GM18502 (cell line): ENCODE measurements at regions not wholly inside any gene's neighbourhood (a gene's known extent, or its start where the extent isn't known, plus 50 kb on each side); places are given as distances from the start of the nearest gene placed in this dataset.

Source experiments
- ATAC-seq: cut with Tn5 transposase; IDR thresholded peaks from one replicate; pipeline ENCODE4 v1.9.1; 2021; ENCODE audit warnings: mild to moderate bottlenecking; ENCODE audit not compliant: unreplicated experiment, poor library complexity

DNA sequence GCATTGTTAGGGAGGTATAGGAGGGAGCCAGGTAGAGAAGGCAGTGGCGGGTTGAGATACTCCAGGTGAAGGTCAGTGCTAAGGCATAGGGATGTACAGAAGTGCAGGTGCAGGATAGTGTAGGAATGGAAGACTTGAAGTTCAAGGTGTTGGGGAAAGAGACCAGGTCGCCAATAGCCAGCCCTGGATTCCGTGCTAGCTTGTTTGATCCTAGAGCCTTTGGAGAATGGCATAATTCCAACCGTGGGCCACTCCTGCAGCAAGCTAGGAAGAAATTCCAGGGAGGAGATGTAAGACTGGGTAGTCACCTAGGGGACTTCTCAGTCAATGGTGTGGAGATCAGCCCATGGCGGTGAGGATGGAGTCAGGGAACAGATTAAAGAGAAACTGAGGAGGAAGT is 272.7 kb downstream of the RPS24 start:
- ATAC-seq: no peak

DNA sequence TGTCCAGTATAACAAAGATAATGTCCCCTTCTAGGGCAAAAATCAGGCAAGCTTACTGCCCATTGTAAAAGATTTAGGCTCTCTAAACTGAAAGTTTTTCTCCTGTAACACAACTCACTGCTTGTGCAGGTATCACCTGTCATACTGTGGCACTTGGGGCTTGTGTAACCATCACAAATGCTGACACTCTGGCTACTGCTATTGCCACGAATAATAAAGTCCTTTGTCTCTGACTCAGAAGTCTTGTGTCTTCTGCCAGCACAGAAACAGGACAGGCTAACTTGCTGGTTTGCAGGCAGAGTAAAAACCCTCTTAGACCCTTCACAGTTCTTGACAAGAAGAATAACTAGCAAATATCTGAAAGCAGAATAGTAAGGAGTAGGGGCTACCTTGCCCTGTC is 273.9 kb downstream of the RPS24 start:
- ATAC-seq: no peak

DNA sequence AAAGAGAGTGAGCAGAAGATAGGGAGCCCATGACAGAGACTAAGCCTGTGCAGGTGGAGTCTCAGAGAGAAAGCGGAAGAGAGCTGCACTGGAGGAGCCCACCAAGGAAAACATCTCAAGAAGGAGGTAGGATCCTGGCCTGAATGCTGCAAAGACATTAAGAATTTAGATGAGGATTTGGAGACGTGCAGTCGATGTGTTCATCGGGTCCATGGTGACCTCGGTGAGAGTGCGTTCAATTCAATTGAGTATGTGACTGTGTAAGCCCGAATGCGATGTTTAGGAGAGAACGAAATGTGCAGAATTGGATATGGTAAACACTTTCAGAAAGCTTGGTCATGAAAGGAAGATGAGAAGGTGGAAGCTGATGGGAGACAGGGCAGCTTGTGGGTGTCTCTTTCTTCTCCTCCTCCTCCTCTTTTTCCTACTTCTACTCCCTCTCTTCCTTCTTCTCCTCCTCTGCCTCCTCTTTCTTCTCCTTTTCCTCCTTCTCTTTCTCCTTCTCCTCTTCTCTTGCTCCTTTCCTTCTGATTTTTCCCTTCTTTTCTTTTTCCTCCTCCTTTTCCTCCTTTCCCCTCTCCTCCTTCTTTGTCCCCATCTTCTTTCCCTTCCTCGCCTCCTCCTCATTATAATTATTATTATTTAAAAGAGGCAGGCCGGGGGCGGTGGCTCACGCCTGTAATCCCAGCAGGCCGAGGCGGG is 276.0 kb downstream of the RPS24 start:
- no peak for ATAC-seq

DNA sequence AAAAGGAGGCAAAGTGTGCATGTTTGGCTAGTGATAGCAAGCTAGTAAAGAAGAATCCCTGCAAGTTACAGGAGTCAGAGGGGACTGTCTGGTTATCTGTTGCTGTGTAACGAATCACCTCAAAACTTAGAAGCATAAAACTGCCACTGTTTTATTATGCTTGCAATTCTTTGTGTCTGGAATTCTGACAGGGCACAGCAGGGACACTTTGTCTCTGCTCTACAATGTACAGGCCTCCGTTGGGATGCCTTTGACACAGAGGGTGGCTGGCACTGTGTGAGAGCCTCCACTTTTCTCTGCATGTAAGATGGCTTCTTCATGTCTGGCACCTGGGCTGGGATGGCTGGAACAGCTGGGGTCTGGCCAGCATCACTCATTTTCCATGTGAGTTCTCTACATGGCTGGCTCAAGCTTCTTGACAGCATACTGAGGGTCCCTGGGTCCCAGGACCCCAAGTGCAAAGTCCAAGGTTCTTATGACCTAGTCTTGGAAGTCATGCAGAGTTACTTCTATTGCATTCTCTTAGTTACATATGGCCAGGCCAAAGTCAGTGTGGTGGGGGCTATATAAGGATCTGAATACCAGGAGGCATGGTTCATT is 276.9 kb downstream of the RPS24 start:
- no peak for ATAC-seq

DNA sequence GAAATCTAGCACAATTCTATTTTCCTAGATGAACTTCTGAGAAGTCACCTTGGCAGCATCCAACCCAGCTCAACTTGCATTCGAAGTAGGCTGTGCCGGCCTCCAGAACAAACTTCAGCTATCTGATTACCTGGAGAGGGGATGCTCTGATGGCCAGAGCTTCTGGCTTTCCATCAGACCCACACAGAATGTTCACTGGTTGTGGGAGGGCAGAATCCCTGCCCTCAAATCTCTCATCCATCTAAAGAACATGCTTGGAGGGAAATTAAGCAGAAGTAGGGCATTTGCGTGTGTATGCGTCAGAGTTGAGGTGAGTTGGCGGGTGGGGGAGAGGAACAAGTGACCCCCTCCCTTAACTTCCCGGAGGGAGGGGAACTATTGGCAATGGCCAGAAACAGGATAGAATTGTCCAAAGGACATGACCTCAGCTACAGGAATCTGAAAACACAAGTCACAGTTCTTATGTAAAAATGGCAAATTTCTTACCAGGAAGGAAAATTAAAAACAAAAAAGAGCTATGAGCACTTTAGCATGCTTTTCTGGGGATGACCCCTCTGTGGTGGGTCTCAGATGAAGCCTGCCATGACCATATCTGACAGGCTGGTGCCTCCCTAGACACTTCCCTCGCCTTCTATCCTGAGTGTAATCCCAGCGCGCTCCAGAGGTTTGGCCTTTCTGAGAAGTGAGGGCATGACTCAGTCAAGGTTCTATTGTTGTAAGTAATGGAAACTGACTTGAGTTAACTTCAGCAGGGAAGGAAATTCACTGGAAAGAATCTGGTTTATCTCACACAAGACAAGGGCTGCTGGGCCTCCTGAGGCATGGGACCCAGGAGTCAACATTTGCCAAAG is 278.8 kb downstream of the RPS24 start:
- ATAC-seq: no peak

DNA sequence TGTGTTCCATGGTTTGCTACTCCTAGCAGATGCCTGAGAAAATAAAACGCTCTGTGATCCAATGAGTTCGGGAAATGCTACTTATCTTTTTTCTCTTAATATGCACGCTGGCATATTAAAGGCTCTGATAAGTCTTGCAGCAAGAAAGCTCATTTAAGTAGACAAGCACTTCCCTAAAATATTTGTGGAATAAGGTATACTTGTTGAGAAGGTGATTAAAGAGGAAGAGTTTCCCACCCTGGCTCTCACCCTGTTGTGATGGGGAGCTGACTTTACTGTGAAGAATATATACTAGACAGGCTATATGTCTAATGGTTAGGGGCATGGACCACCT is 279.4 kb downstream of the RPS24 start:
- no peak for ATAC-seq

DNA sequence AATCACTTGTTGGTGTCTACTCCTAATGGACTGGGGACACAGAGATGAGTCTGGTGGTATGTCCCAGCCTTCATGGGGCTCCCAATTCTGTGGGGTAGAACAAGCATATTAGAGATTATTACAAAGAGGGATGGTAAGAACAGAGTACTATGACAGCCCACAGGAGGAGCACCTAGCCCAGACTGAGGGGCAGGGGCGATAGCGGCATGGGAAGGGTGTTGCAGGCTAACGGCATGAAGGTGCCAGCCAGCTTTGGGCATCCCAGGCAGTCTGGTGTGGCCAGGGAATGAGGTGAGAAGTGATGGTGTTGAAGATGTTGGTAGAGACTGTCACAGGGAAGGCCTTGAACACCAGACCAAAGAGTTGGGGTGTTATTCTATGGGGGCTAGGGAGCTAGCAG is 280.0 kb downstream of the RPS24 start:
- no peak for ATAC-seq

DNA sequence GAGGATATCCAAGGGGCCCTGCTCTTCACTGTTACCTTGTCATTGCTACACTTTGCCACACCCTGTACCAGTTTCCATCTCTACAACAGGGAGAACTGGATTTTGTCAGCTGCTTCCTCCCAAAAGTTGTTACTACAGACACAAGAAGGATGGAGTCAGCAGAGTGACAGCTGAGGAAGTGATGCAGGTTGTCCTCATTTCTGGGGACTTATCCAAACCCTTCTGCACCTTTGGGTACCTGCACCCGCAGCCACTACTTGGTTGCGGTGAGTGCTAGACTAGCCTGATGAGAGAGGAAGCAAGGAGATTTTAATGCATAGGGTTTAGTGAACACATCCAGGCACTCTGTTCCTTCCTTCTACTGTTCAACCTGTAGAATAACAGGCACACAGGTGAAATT is 281.0 kb downstream of the RPS24 start:
- no peak for ATAC-seq

DNA sequence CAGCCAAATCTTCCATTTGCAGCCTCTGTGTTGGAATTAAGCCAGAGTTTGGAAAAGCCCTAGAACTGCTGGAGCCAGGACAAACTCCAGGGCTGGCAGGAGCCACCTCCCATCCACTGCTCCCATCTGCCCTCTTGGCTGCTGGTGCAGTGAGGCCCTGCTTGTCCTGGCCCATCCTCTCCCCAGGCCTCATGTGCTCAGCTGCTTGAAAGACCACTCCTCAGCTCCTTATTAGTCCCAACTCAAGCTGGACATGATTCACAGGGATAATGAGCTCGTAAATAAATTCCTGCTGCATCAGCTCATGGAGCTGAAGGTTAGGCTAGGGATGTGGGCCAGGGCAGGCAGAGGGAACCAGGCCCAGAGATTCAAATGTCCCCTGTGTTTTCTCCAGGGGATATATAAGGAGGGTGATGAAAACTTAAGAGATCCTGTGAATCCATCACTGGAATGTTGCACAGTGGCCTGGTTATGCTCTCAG is 282.8 kb downstream of the RPS24 start:
- ATAC-seq: no peak

DNA sequence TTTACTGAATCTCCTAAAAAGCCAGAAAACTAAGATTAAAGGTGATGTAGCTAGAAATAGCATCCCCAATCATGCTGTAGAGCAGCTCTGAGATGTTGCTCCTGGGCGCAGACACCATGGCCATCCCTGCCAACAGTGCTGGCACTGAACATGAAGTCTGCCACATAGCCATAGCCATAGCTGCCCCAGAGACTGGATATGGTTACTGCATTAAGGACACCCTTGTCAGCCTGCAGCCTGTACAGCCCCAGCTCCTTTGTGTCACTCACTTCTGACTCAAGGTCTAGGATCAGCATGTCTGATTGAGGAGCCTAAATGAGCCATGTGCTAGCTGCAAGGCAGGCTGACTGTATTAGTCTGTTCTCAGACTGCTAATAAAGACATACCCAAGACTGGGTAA is 284.6 kb downstream of the RPS24 start:
- no peak for ATAC-seq

DNA sequence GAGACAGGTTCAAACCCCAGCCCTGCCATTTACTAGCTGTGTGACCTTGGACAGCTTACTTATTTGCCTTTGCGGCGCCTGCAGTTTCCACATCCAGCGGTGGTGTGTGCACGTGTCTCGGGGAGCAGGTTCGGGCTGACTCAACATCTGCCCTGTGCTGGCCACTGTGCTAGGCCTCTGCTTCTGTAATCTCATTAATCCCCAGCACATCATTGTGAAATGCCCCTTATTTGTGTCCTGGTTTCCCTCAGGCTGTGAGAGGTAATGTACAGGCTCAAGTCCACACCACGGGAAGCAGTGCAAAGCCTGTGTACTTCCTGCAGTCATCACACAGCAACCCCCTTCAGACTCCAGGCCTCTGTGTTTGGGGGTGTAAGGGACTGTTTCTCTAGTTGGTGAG is 285.7 kb downstream of the RPS24 start:
- ATAC-seq: no peak

DNA sequence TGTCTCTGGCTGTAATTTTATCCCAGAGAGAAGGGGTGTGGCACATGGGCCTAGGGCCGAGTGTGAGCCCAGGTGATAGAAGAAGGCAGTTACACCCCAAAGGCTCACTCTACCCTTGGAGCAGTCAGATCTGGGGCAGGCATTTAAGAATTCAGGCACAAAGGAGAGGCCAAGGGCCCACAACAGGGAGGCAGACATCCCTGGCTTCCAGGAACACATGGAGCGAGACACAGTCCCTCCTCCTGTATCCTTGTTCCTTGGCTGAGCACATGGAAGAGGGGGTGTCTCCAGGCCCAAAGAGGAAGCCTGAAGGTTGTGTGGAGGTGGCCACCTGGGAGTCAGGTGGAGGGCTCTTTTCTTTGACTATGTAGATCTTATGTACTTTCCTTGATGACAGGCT is 286.2 kb downstream of the RPS24 start:
- ATAC-seq: no peak

DNA sequence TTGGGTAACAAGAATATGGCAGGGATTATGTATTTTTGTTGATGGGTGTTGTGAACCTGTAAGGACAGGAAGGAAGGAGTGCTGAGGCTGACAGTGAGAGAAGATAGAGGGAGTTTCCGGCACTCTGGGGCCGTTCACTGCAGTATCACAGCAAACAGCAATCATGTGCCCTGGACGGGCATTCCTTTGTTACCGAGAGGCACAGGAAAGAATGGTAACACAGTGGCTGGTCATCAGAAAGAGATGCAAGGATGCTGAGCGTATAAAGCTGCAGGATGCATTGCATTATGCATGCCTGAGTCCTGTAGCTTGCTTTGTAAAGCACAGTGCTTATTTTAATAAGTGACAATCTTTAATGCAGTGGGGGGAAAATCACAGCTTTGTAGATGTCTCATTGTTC is 286.8 kb downstream of the RPS24 start:
- ATAC-seq: no peak

DNA sequence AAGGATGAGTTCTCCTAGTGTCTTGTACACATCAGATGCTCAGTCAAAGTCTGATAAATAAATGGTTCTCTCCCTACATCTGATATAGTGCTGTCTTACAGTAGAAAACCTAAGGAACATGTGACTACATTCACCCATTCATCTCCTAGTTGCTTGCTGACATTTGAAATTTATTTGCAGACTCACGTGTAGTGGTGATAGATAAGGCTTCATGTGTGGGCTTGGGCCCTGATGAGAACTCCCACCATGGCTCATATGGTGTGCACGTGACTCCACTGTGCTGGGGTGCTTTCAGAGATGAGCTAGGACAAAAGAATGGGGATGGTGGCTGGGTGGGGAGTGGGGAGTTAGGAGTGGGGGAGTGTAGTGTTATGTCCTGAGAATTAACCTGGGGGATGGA is 287.3 kb downstream of the RPS24 start:
- ATAC-seq: no peak

DNA sequence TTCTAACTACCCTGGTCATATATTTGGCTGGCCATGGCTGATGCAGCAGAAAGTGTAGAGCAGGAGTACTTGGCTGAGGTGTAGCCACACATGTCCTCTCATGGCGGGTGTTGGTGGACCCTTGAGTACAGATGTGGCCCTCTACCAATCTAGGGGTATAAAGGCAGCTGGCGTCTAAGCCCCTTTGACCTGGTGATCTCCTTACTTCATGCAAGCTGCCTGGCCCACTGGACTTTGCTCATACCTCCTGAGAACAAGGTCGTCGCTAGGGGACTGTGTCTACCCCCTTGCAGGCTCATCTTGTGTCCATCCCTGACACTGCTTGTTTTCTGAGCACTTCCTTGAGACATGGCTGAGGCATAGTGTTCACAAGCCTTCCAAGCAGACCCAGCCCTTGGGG is 287.8 kb downstream of the RPS24 start:
- no peak for ATAC-seq

DNA sequence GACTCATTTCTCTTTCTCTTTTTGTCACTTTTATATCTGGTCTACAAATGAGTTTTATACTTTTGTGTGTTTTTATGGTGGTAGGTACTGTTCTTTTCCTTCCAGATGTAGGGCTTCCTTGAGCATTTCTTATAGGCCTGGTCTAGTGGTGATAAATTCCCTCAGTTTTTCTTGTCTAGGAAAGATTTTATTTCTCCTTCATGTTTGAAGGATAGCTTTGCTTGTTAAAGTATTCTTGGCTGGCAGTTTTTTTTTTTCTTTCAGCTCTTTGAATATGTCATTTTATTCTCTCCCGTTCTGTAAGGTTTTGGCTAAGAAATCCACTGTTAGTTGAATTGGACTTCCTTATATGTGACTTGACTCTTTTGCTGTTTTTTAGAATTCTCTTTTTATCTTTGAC is 292.7 kb downstream of the RPS24 start:
- ATAC-seq: no peak

DNA sequence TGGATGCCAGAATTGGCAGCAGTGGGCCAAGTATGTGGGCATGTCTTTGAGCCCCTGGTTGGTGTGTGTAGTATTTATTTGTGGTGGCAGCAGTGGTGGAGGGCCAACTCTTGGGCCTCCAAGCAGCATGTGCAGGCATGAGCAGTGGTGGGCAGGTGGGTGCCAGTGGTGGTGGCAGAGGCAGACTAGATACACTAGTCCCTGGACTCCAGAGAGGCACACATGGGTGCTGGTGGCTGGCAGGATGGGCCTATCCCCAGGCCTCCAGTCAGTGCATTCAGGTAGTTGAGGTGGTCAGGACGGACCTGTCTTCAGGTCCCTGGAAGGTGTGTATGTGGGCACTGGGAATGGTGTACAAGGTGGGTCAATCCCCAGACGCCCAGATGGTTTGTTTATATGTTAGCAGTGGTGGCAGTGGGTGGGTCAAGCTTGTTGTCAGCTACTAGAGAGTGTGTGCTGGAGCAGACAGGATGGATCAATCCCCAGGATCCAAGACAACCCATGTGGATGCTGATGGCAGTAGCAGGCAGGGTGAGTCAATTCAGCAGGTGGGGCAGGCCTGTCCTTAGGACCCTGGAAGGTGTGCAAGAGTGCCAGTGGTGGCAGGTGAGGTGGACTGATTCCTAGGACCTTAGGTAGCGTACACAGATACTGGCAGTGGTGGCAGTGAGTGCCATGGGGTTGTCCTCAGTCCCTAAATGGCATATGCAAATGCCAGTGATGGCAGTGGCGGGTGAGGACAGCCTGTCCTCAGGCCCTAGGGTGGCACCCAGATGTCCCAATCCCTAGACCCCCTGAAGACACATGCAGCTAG is 294.3 kb downstream of the RPS24 start:
- no peak for ATAC-seq

DNA sequence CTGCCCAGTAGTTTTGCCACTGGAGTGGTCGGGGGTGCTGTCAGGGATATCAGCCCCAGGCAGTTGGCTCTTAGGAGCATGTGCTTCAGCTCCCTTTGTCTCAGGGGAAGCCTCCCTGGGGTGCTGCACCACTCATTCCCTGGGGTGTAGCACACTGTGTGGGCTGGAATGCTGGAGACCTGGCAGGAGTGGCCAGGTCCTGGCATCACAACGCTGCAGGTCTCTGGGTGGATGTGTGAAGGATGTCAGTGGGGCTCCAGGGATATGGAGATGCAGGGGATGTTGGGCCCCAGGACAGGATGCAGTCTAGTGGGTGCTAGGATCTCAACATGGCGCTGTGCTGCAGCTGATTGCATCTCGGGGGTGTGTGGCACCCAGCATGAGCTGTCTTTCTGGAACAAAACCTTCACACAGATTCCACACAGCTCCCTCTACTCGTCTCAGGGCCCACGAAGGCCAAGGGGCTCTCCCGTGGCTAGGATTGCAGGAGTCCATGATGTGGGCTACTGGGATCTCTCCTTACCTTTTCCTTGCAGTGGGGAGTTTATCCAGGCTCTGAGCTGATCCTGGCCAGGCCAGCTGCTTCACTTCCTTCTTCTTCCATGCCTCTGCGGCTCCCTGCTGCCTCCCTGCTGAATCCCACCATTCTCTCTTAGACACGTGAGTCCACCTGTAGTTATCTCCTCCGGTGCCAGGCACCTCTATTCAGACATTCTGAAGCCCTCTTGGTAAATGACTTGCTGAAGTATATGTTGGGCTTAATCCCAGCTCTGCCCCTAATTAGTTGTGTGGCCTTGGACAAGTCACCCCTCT is 295.1 kb downstream of the RPS24 start:
- ATAC-seq: no peak

DNA sequence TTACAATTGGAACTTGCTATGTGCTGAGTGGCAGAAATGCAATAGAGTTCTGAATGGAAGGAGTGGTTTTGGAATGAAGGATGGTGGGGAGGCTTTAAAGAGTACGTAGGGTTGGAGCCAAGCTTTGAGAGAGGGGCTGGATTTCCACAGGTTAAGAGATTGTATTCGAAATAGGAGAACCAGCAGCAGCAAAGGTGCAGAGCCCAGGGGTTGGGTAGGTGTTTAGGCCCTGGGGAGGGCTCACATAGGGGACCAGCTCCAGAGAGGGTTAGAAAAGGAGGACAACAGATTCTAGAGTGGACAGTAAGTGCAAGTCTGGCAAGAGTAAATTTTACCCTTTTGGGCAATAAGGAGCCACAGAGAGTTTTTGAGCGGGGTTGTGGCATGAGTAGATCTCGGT is 297.2 kb downstream of the RPS24 start:
- no peak for ATAC-seq

DNA sequence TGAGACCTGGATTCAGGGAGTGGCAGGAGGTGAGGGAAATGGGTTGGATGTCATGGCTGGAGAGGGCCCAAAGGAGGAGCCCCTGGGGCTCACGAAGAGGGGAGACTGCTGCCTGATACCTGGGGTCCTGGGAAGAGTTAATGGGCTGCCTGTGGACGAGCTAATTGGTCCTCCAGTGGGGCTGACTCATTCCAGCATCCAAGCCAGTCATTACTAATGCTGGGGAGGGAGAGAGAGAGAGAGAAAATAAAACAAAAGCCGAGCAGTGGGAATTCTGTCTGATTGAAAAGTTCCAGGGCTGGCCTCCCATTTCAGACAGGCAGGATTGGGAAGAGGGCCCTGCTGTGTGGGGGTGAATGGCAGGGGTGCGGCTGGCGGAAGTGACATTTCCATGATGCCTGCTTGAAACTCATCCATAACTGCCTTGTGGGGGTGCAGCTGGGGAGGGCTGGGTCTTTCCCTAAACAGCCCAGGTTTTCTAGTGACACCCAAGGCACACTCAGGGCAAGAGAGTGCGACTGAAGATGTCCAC is 297.8 kb downstream of the RPS24 start:
- no peak for ATAC-seq
